Stimulated activated CD4-positive, alpha-beta T cell treated with anti-CD3 and anti-CD28 coated beads, TNF-alpha, amount 100 ng/mL, for 48 hours (primary cell): ENCODE measurements at regions not wholly inside any gene's neighbourhood (a gene's known extent, or its start where the extent isn't known, plus 50 kb on each side); places are given as distances from the start of the nearest gene placed in this dataset.
"Not testable (repeated sequence)": the region's sequence is repeated elsewhere in the genome, so short reads cannot be mapped to it uniquely, and the experiment has no call there.

Experiments
- DNase-seq, 3 donors: peaks; one replicate each; pipeline ENCODE4 v3.0.0-alpha.2; 2020; ENCODE audit warnings: low read depth in 3 of 3

- no peak for DNase-seq
These were observed 187.3 kb downstream of the KTN1 start for GRCh38 chr14:55767286-55767685.

GRCh38 chr14:55769877-55770276 lies 189.9 kb downstream of the KTN1 start:
- DNase-seq = no peak

- DNase-seq = no peak
These were observed 191.4 kb downstream of the KTN1 start for GRCh38 chr14:55771242-55771981.

GRCh38 chr14:55772486-55772885 lies 192.5 kb downstream of the KTN1 start:
- no peak for DNase-seq

GRCh38 chr14:55773312-55773711 lies 193.3 kb downstream of the KTN1 start:
- DNase-seq = no peak

GRCh38 chr14:55773984-55774545 lies 194.1 kb downstream of the KTN1 start:
- DNase-seq = no peak

GRCh38 chr14:55777877-55778276 lies 197.9 kb downstream of the KTN1 start:
- DNase-seq = no peak

GRCh38 chr14:55780156-55780946 lies 200.3 kb downstream of the KTN1 start:
- DNase-seq = no peak

- DNase-seq = no peak
These were observed 201.0 kb downstream of the KTN1 start for GRCh38 chr14:55781046-55781445.

GRCh38 chr14:55782166-55782565 lies 202.2 kb downstream of the KTN1 start:
- DNase-seq = no peak

GRCh38 chr14:55789406-55789805 lies 209.4 kb downstream of the KTN1 start:
- DNase-seq = no peak

- DNase-seq = no peak
These were observed 214.9 kb downstream of the KTN1 start for GRCh38 chr14:55794655-55795595.

- not testable (repeated sequence) for DNase-seq
These were observed 216.5 kb downstream of the KTN1 start for GRCh38 chr14:55796513-55796912.

- no peak for DNase-seq
These were observed 218.4 kb downstream of the KTN1 start for GRCh38 chr14:55798406-55798805.

GRCh38 chr14:55799508-55800095 lies 219.6 kb downstream of the KTN1 start:
- DNase-seq = no peak

- DNase-seq = no peak
These were observed 220.3 kb downstream of the KTN1 start for GRCh38 chr14:55800156-55800785.

- no peak for DNase-seq
These were observed 221.1 kb downstream of the KTN1 start for GRCh38 chr14:55801121-55801520.

GRCh38 chr14:55802986-55803872 lies 223.2 kb downstream of the KTN1 start:
- no peak for DNase-seq

GRCh38 chr14:55803873-55804553 lies 224.0 kb downstream of the KTN1 start:
- DNase-seq = no peak
